ENCODE measurements at regions not wholly inside any gene's neighbourhood (a gene's known extent, or its start where the extent isn't known, plus 50 kb on each side); places are given as distances from the start of the nearest gene placed in this dataset.

GRCh38 chr7:155941688-155942087 lies 129.4 kb upstream of the SHH start:
- H3K9me3 ChIP-seq (replicated peaks in 1 of 2; ENCODE audit: control insufficient read depth in 2 of 2, insufficient read depth in 1 of 2, low read depth in 1 of 2, low read length in 2 of 2) = peaks cover 0 to 13% of the 10 kb centered on the region in 2 donors
- no peak overlapping the region for H2BK15ac ChIP-seq (ENCODE audit: low read length)
- no peaks in the 10 kb centered on the region for H3K36me3 ChIP-seq (replicated peaks in 1 of 2; ENCODE audit: control insufficient read depth in 2 of 2, insufficient read depth in 2 of 2, low read length in 2 of 2)
- no peak overlapping the region for H2AK5ac ChIP-seq (ENCODE audit: low read depth, low read length)
- H3K27ac ChIP-seq (replicated peaks; ENCODE audit: low read length) = no peak overlapping the region
- no peak overlapping the region for H3K4me3 ChIP-seq (ENCODE audit: low read length in 2 of 2)
- H3K18ac ChIP-seq (ENCODE audit: low read length) = no peak overlapping the region
- no peak overlapping the region for H3K9ac ChIP-seq (ENCODE audit: low read depth, low read length, poor library complexity)
- no peak overlapping the region for H2BK12ac ChIP-seq (ENCODE audit: low read length)
- peaks cover 2 to 6% of the 10 kb centered on the region in 2 donors for H3K4me1 ChIP-seq (ENCODE audit: control insufficient read depth in 2 of 2, insufficient read depth in 1 of 2, low read depth in 1 of 2, low read length in 2 of 2)
- no peak overlapping the region for H2AFZ ChIP-seq (ENCODE audit: low read length)
- H3K23ac ChIP-seq (ENCODE audit: low read depth, low read length, poor library complexity) = no peak overlapping the region
- no peak overlapping the region for H4K91ac ChIP-seq (ENCODE audit: low read depth, low read length, poor library complexity)
- no peak overlapping the region for H2BK120ac ChIP-seq (ENCODE audit: low read depth, low read length)
- H3K4me2 ChIP-seq (ENCODE audit: insufficient read depth, low read length, poor library complexity, severe bottlenecking) = no peak overlapping the region
- no peak overlapping the region for H2BK5ac ChIP-seq (ENCODE audit: low read length)
- H4K8ac ChIP-seq (ENCODE audit: low read depth, low read length) = no peak overlapping the region
- DNase-seq (ENCODE audit: low spot score) = no peak
- no peak overlapping the region for H3K14ac ChIP-seq (ENCODE audit: low read length)
- no CpG with 5 or more reads among the region's 4 CpGs for WGBS, 2 donors (ENCODE audit: extremely low coverage in 2 of 2, insufficient read length in 2 of 2, insufficient replicate concordance in 1 of 2)
- H3K4ac ChIP-seq (ENCODE audit: low read length) = no peak overlapping the region
- no peaks in the 10 kb centered on the region for H3K79me1 ChIP-seq (ENCODE audit: low read depth, low read length)
- H3K27me3 ChIP-seq (ENCODE audit: control insufficient read depth in 3 of 3, insufficient read depth in 3 of 3, low read depth in 1 of 3, low read length in 3 of 3) = no peaks in the 10 kb centered on the region

- DNase-seq (ENCODE audit: low spot score) = no peak
- no peak overlapping the region for H2AFZ ChIP-seq (ENCODE audit: low read length)
- no peak overlapping the region for H3K9ac ChIP-seq (ENCODE audit: low read depth, low read length, poor library complexity)
- no peaks in the 10 kb centered on the region for H3K79me1 ChIP-seq (ENCODE audit: low read depth, low read length)
- H3K4ac ChIP-seq (ENCODE audit: low read length) = no peak overlapping the region
- H2BK15ac ChIP-seq (ENCODE audit: low read length) = no peak overlapping the region
- H3K27me3 ChIP-seq (ENCODE audit: control insufficient read depth in 3 of 3, insufficient read depth in 3 of 3, low read depth in 1 of 3, low read length in 3 of 3) = no peaks in the 10 kb centered on the region
- no peak overlapping the region for H4K8ac ChIP-seq (ENCODE audit: low read depth, low read length)
- no peak overlapping the region for H2BK120ac ChIP-seq (ENCODE audit: low read depth, low read length)
- no peak overlapping the region for H3K14ac ChIP-seq (ENCODE audit: low read length)
- H4K91ac ChIP-seq (ENCODE audit: low read depth, low read length, poor library complexity) = no peak overlapping the region
- H3K4me3 ChIP-seq (ENCODE audit: low read length in 2 of 2) = no peak overlapping the region
- no peak overlapping the region for H2BK12ac ChIP-seq (ENCODE audit: low read length)
- no peaks in the 10 kb centered on the region for H3K36me3 ChIP-seq (replicated peaks in 1 of 2; ENCODE audit: control insufficient read depth in 2 of 2, insufficient read depth in 2 of 2, low read length in 2 of 2)
- no peak overlapping the region for H3K4me2 ChIP-seq (ENCODE audit: insufficient read depth, low read length, poor library complexity, severe bottlenecking)
- H2AK5ac ChIP-seq (ENCODE audit: low read depth, low read length) = no peak overlapping the region
- H2BK5ac ChIP-seq (ENCODE audit: low read length) = no peak overlapping the region
- H3K27ac ChIP-seq (replicated peaks; ENCODE audit: low read length) = no peak overlapping the region
- no peak overlapping the region for H3K18ac ChIP-seq (ENCODE audit: low read length)
- no peak overlapping the region for H3K23ac ChIP-seq (ENCODE audit: low read depth, low read length, poor library complexity)
- peaks cover 0 to 4% of the 10 kb centered on the region in 2 donors for H3K9me3 ChIP-seq (replicated peaks in 1 of 2; ENCODE audit: control insufficient read depth in 2 of 2, insufficient read depth in 1 of 2, low read depth in 1 of 2, low read length in 2 of 2)
- H3K4me1 ChIP-seq (ENCODE audit: control insufficient read depth in 2 of 2, insufficient read depth in 1 of 2, low read depth in 1 of 2, low read length in 2 of 2) = peaks cover 0 to 2% of the 10 kb centered on the region in 2 donors
Measured at GRCh38 chr7:155939350-155939749, 127.1 kb upstream of the SHH start.

GRCh38 chr7:155938129-155938528 lies 125.9 kb upstream of the SHH start:
- H3K9ac ChIP-seq (ENCODE audit: low read depth, low read length, poor library complexity) = no peak overlapping the region
- no peak overlapping the region for H4K91ac ChIP-seq (ENCODE audit: low read depth, low read length, poor library complexity)
- H3K79me1 ChIP-seq (ENCODE audit: low read depth, low read length) = no peaks in the 10 kb centered on the region
- no peak overlapping the region for H2BK12ac ChIP-seq (ENCODE audit: low read length)
- no peak overlapping the region for H2BK120ac ChIP-seq (ENCODE audit: low read depth, low read length)
- no peak overlapping the region for H2BK5ac ChIP-seq (ENCODE audit: low read length)
- H3K14ac ChIP-seq (ENCODE audit: low read length) = no peak overlapping the region
- no peak overlapping the region for H3K4me3 ChIP-seq (ENCODE audit: low read length in 2 of 2)
- H3K23ac ChIP-seq (ENCODE audit: low read depth, low read length, poor library complexity) = no peak overlapping the region
- no peak for DNase-seq (ENCODE audit: low spot score)
- H3K9me3 ChIP-seq (replicated peaks in 1 of 2; ENCODE audit: control insufficient read depth in 2 of 2, insufficient read depth in 1 of 2, low read depth in 1 of 2, low read length in 2 of 2) = peaks cover 0 to 2% of the 10 kb centered on the region in 2 donors
- no peak overlapping the region for H3K18ac ChIP-seq (ENCODE audit: low read length)
- no peak overlapping the region for H3K27ac ChIP-seq (replicated peaks; ENCODE audit: low read length)
- H3K36me3 ChIP-seq (replicated peaks in 1 of 2; ENCODE audit: control insufficient read depth in 2 of 2, insufficient read depth in 2 of 2, low read length in 2 of 2) = no peaks in the 10 kb centered on the region
- H4K8ac ChIP-seq (ENCODE audit: low read depth, low read length) = no peak overlapping the region
- no CpG with 5 or more reads among the region's 2 CpGs for WGBS, 2 donors (ENCODE audit: extremely low coverage in 2 of 2, insufficient read length in 2 of 2, insufficient replicate concordance in 1 of 2)
- H3K4me1 ChIP-seq (ENCODE audit: control insufficient read depth in 2 of 2, insufficient read depth in 1 of 2, low read depth in 1 of 2, low read length in 2 of 2) = no peaks in the 10 kb centered on the region
- H2AFZ ChIP-seq (ENCODE audit: low read length) = no peak overlapping the region
- H3K27me3 ChIP-seq (ENCODE audit: control insufficient read depth in 3 of 3, insufficient read depth in 3 of 3, low read depth in 1 of 3, low read length in 3 of 3) = no peaks in the 10 kb centered on the region
- no peak overlapping the region for H3K4me2 ChIP-seq (ENCODE audit: insufficient read depth, low read length, poor library complexity, severe bottlenecking)
- no peak overlapping the region for H3K4ac ChIP-seq (ENCODE audit: low read length)
- H2BK15ac ChIP-seq (ENCODE audit: low read length) = no peak overlapping the region
- H2AK5ac ChIP-seq (ENCODE audit: low read depth, low read length) = no peak overlapping the region

- no peak overlapping the region for H2BK120ac ChIP-seq (ENCODE audit: low read depth, low read length)
- no peak overlapping the region for H2BK12ac ChIP-seq (ENCODE audit: low read length)
- H4K91ac ChIP-seq (ENCODE audit: low read depth, low read length, poor library complexity) = no peak overlapping the region
- H3K14ac ChIP-seq (ENCODE audit: low read length) = no peak overlapping the region
- no peak overlapping the region for H3K23ac ChIP-seq (ENCODE audit: low read depth, low read length, poor library complexity)
- no peak overlapping the region for H2AFZ ChIP-seq (ENCODE audit: low read length)
- no peak overlapping the region for H2AK5ac ChIP-seq (ENCODE audit: low read depth, low read length)
- H3K4me3 ChIP-seq (ENCODE audit: low read length in 2 of 2) = no peak overlapping the region
- no CpG with 5 or more reads among the region's 5 CpGs for WGBS, 2 donors (ENCODE audit: extremely low coverage in 2 of 2, insufficient read length in 2 of 2, insufficient replicate concordance in 1 of 2)
- no peak overlapping the region for H3K4me2 ChIP-seq (ENCODE audit: insufficient read depth, low read length, poor library complexity, severe bottlenecking)
- DNase-seq (ENCODE audit: low spot score) = no peak
- no peak overlapping the region for H3K4ac ChIP-seq (ENCODE audit: low read length)
- no peak overlapping the region for H3K9ac ChIP-seq (ENCODE audit: low read depth, low read length, poor library complexity)
- no peaks in the 10 kb centered on the region for H3K4me1 ChIP-seq (ENCODE audit: control insufficient read depth in 2 of 2, insufficient read depth in 1 of 2, low read depth in 1 of 2, low read length in 2 of 2)
- no peak overlapping the region for H4K8ac ChIP-seq (ENCODE audit: low read depth, low read length)
- H3K79me1 ChIP-seq (ENCODE audit: low read depth, low read length) = no peaks in the 10 kb centered on the region
- H2BK5ac ChIP-seq (ENCODE audit: low read length) = no peak overlapping the region
- H2BK15ac ChIP-seq (ENCODE audit: low read length) = no peak overlapping the region
- H3K9me3 ChIP-seq (replicated peaks in 1 of 2; ENCODE audit: control insufficient read depth in 2 of 2, insufficient read depth in 1 of 2, low read depth in 1 of 2, low read length in 2 of 2) = peaks cover 0 to 2% of the 10 kb centered on the region in 2 donors
- H3K27ac ChIP-seq (replicated peaks; ENCODE audit: low read length) = no peak overlapping the region
- H3K27me3 ChIP-seq (ENCODE audit: control insufficient read depth in 3 of 3, insufficient read depth in 3 of 3, low read depth in 1 of 3, low read length in 3 of 3) = no peaks in the 10 kb centered on the region
- no peaks in the 10 kb centered on the region for H3K36me3 ChIP-seq (replicated peaks in 1 of 2; ENCODE audit: control insufficient read depth in 2 of 2, insufficient read depth in 2 of 2, low read length in 2 of 2)
- peak overlapping the region; percentile 33 for H3K18ac ChIP-seq (ENCODE audit: low read length)
Measured at GRCh38 chr7:155935726-155936125, 123.5 kb upstream of the SHH start.
